ENCODE measurements at regions not wholly inside any gene's neighbourhood (a gene's known extent, or its start where the extent isn't known, plus 50 kb on each side); places are given as distances from the start of the nearest gene placed in this dataset.

GRCh38 chr15:70495991-70496599 is 267.3 kb downstream of the UACA start:
- peak overlapping the region; percentile 43 for H3K4me2 ChIP-seq
- H4K20me1 ChIP-seq (ENCODE audit: insufficient read depth, poor library complexity, severe bottlenecking) = no peaks in the 10 kb centered on the region
- H3K36me3 ChIP-seq (replicated peaks; ENCODE audit: insufficient read depth, low read depth) = no peaks in the 10 kb centered on the region
- H3K4me3 ChIP-seq = no peak overlapping the region
- DNase-seq (ENCODE audit: low spot score) = no peak
- peaks cover 44% of the 10 kb centered on the region for H3K4me1 ChIP-seq (ENCODE audit: insufficient read depth)
- H3K79me2 ChIP-seq = no peaks in the 10 kb centered on the region
- H3K9me3 ChIP-seq (ENCODE audit: low read depth) = no peaks in the 10 kb centered on the region
- H3K27me3 ChIP-seq = no peaks in the 10 kb centered on the region
- H3K27ac ChIP-seq = peak overlapping the region; percentile 82
- no peak overlapping the region for H2AFZ ChIP-seq
- no peaks in the 10 kb centered on the region for H3K9me2 ChIP-seq (replicated peaks; ENCODE audit: insufficient read depth)
- TF ChIP-seq EZH2phosphoT487 (IDR thresholded peaks at IDR 0.05; ENCODE audit: low read depth, severe bottlenecking, unreplicated experiment) = no peak
- TF ChIP-seq EZH2 (IDR thresholded peaks at IDR 0.05; ENCODE audit: borderline replicate concordance) = no peak
- TF ChIP-seq CTCF (IDR thresholded peaks at IDR 0.05; ENCODE audit: poor library complexity) = no peak
- WGBS (ENCODE audit: low lambda C conversion rate, missing lambda C conversion rate) = 97% methylated on average over 4 of the region's 4 CpGs

GRCh38 chr15:70494852-70495571 is 268.3 kb downstream of the UACA start:
- peaks cover 40% of the 10 kb centered on the region for H3K4me1 ChIP-seq (ENCODE audit: insufficient read depth)
- no peaks in the 10 kb centered on the region for H3K36me3 ChIP-seq (replicated peaks; ENCODE audit: insufficient read depth, low read depth)
- H2AFZ ChIP-seq = no peak overlapping the region
- peak overlapping the region; percentile 53 for H3K4me2 ChIP-seq
- H3K27me3 ChIP-seq = no peaks in the 10 kb centered on the region
- H3K27ac ChIP-seq = peak overlapping the region; percentile 90
- 17% methylated on average over 8 of the region's 8 CpGs for WGBS (ENCODE audit: low lambda C conversion rate, missing lambda C conversion rate)
- no peak overlapping the region for H3K4me3 ChIP-seq
- peak; percentile 92 for DNase-seq (ENCODE audit: low spot score)
- no peaks in the 10 kb centered on the region for H3K9me2 ChIP-seq (replicated peaks; ENCODE audit: insufficient read depth)
- H3K9me3 ChIP-seq (ENCODE audit: low read depth) = no peaks in the 10 kb centered on the region
- TF ChIP-seq EZH2phosphoT487 (IDR thresholded peaks at IDR 0.05; ENCODE audit: low read depth, severe bottlenecking, unreplicated experiment) (peak; percentile 89), CTCF (IDR thresholded peaks at IDR 0.05; ENCODE audit: poor library complexity) (no peak), EZH2 (IDR thresholded peaks at IDR 0.05; ENCODE audit: borderline replicate concordance) (no peak)
- H4K20me1 ChIP-seq (ENCODE audit: insufficient read depth, poor library complexity, severe bottlenecking) = no peaks in the 10 kb centered on the region
- no peaks in the 10 kb centered on the region for H3K79me2 ChIP-seq

DNA sequence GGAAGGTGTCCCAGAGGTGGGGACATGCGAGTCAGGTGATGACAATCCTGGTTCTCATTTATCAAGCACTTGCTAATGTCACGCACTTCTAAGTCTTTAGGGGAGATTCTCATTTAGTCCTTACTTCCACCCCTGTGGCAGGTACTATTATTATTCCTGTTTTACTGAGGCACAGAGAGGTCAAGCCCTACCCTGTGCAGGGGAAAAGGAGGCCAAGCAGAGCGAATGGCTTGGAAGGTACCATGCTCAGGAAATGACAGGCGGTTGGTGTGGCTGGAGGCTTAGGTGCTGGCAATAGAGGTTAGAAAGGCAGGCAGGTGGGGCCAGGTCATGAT is 268.9 kb downstream of the UACA start:
- Histone ChIP-seq H3K27ac (peak overlapping the region; percentile 90), H3K4me1 (ENCODE audit: insufficient read depth) (peaks cover 40% of the 10 kb centered on the region), H3K9me3 (ENCODE audit: low read depth) (no peaks in the 10 kb centered on the region), H3K79me2 (no peaks in the 10 kb centered on the region), H3K4me2 (peak overlapping the region; percentile 53), H3K27me3 (no peaks in the 10 kb centered on the region), H3K36me3 (replicated peaks; ENCODE audit: insufficient read depth, low read depth) (no peaks in the 10 kb centered on the region), H3K9me2 (replicated peaks; ENCODE audit: insufficient read depth) (no peaks in the 10 kb centered on the region), H2AFZ (no peak overlapping the region), H3K4me3 (no peak overlapping the region), H4K20me1 (ENCODE audit: insufficient read depth, poor library complexity, severe bottlenecking) (no peaks in the 10 kb centered on the region)
- DNase-seq (ENCODE audit: low spot score) = no peak
- WGBS (ENCODE audit: low lambda C conversion rate, missing lambda C conversion rate) = 37% methylated on average over 4 of the region's 4 CpGs
- TF ChIP-seq EZH2phosphoT487 (IDR thresholded peaks at IDR 0.05; ENCODE audit: low read depth, severe bottlenecking, unreplicated experiment) (no peak), EZH2 (IDR thresholded peaks at IDR 0.05; ENCODE audit: borderline replicate concordance) (no peak), CTCF (IDR thresholded peaks at IDR 0.05; ENCODE audit: poor library complexity) (no peak)

Measured in hepatocyte (in vitro differentiated cells).